ENCODE measurements at regions not wholly inside any gene's neighbourhood (a gene's known extent, or its start where the extent isn't known, plus 50 kb on each side); places are given as distances from the start of the nearest gene placed in this dataset.

DNA sequence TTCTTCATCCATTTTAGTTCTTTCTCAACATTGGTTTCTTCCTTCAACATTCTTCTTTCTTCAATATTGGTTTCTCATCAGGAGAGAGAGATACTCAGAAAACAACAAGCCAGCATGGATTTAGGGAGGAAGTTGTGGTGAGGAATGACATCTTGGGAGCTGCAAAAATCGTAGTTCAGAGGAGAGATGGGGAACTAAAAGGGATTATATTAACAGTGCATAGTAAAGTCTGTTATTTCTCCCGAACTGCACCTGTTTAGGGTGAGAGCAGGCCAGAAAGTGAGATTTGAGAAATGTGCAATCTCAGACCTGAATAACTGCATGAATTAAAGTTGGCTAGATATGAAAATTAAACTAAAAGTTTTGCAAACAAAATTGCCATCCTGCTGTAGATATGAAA is 94.5 kb downstream of the CASP12 start:
- no peak for TF ChIP-seq YY1 (tag by site-specific recombination; IDR thresholded peaks at IDR 0.05)
- TF ChIP-seq, protein P1, sequence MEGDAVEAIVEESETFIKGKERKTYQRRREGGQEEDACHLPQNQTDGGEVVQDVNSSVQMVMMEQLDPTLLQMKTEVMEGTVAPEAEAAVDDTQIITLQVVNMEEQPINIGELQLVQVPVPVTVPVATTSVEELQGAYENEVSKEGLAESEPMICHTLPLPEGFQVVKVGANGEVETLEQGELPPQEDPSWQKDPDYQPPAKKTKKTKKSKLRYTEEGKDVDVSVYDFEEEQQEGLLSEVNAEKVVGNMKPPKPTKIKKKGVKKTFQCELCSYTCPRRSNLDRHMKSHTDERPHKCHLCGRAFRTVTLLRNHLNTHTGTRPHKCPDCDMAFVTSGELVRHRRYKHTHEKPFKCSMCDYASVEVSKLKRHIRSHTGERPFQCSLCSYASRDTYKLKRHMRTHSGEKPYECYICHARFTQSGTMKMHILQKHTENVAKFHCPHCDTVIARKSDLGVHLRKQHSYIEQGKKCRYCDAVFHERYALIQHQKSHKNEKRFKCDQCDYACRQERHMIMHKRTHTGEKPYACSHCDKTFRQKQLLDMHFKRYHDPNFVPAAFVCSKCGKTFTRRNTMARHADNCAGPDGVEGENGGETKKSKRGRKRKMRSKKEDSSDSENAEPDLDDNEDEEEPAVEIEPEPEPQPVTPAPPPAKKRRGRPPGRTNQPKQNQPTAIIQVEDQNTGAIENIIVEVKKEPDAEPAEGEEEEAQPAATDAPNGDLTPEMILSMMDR (tag by site-specific recombination; IDR thresholded peaks at IDR 0.05) = no peak
- no peak for TF ChIP-seq ZNF16 (tag by site-specific recombination; IDR thresholded peaks at IDR 0.05; ENCODE audit: low read depth)
- no peak for TF ChIP-seq ZNF274 (IDR thresholded peaks at IDR 0.05; ENCODE audit: low read length)
- TF ChIP-seq ZNF274 (tag by site-specific recombination; IDR thresholded peaks at IDR 0.05; ENCODE audit: borderline replicate concordance) = no peak
- TF ChIP-seq ZEB2 (tag by site-specific recombination; IDR thresholded peaks at IDR 0.05) = no peak
- TF ChIP-seq, protein P2, sequence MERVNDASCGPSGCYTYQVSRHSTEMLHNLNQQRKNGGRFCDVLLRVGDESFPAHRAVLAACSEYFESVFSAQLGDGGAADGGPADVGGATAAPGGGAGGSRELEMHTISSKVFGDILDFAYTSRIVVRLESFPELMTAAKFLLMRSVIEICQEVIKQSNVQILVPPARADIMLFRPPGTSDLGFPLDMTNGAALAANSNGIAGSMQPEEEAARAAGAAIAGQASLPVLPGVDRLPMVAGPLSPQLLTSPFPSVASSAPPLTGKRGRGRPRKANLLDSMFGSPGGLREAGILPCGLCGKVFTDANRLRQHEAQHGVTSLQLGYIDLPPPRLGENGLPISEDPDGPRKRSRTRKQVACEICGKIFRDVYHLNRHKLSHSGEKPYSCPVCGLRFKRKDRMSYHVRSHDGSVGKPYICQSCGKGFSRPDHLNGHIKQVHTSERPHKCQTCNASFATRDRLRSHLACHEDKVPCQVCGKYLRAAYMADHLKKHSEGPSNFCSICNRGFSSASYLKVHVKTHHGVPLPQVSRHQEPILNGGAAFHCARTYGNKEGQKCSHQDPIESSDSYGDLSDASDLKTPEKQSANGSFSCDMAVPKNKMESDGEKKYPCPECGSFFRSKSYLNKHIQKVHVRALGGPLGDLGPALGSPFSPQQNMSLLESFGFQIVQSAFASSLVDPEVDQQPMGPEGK (tag by site-specific recombination; IDR thresholded peaks at IDR 0.05) = no peak
- TF ChIP-seq, protein P3, sequence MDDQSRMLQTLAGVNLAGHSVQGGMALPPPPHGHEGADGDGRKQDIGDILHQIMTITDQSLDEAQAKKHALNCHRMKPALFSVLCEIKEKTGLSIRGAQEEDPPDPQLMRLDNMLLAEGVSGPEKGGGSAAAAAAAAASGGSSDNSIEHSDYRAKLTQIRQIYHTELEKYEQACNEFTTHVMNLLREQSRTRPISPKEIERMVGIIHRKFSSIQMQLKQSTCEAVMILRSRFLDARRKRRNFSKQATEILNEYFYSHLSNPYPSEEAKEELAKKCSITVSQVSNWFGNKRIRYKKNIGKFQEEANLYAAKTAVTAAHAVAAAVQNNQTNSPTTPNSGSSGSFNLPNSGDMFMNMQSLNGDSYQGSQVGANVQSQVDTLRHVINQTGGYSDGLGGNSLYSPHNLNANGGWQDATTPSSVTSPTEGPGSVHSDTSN (CRISPR knock-in tag; IDR thresholded peaks at IDR 0.05) = no peak
- TF ChIP-seq, protein P4, sequence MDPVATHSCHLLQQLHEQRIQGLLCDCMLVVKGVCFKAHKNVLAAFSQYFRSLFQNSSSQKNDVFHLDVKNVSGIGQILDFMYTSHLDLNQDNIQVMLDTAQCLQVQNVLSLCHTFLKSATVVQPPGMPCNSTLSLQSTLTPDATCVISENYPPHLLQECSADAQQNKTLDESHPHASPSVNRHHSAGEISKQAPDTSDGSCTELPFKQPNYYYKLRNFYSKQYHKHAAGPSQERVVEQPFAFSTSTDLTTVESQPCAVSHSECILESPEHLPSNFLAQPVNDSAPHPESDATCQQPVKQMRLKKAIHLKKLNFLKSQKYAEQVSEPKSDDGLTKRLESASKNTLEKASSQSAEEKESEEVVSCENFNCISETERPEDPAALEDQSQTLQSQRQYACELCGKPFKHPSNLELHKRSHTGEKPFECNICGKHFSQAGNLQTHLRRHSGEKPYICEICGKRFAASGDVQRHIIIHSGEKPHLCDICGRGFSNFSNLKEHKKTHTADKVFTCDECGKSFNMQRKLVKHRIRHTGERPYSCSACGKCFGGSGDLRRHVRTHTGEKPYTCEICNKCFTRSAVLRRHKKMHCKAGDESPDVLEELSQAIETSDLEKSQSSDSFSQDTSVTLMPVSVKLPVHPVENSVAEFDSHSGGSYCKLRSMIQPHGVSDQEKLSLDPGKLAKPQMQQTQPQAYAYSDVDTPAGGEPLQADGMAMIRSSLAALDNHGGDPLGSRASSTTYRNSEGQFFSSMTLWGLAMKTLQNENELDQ (tag by site-specific recombination; IDR thresholded peaks at IDR 0.05; ENCODE audit: low read depth) = no peak
- TF ChIP-seq ZNF514 (tag by site-specific recombination; IDR thresholded peaks at IDR 0.05) = no peak
- TF ChIP-seq ZNF549 (tag by site-specific recombination; IDR thresholded peaks at IDR 0.05) = no peak
- TF ChIP-seq, protein P5, sequence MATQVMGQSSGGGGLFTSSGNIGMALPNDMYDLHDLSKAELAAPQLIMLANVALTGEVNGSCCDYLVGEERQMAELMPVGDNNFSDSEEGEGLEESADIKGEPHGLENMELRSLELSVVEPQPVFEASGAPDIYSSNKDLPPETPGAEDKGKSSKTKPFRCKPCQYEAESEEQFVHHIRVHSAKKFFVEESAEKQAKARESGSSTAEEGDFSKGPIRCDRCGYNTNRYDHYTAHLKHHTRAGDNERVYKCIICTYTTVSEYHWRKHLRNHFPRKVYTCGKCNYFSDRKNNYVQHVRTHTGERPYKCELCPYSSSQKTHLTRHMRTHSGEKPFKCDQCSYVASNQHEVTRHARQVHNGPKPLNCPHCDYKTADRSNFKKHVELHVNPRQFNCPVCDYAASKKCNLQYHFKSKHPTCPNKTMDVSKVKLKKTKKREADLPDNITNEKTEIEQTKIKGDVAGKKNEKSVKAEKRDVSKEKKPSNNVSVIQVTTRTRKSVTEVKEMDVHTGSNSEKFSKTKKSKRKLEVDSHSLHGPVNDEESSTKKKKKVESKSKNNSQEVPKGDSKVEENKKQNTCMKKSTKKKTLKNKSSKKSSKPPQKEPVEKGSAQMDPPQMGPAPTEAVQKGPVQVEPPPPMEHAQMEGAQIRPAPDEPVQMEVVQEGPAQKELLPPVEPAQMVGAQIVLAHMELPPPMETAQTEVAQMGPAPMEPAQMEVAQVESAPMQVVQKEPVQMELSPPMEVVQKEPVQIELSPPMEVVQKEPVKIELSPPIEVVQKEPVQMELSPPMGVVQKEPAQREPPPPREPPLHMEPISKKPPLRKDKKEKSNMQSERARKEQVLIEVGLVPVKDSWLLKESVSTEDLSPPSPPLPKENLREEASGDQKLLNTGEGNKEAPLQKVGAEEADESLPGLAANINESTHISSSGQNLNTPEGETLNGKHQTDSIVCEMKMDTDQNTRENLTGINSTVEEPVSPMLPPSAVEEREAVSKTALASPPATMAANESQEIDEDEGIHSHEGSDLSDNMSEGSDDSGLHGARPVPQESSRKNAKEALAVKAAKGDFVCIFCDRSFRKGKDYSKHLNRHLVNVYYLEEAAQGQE (tag by site-specific recombination; IDR thresholded peaks at IDR 0.05) = no peak
- no peak for TF ChIP-seq ZNF561 (tag by site-specific recombination; IDR thresholded peaks at IDR 0.05; ENCODE audit: borderline replicate concordance)
- no peak for TF ChIP-seq ZNF114 (tag by site-specific recombination; IDR thresholded peaks at IDR 0.05)

Data from HEK293 (cell line).